ENCODE measurements at regions not wholly inside any gene's neighbourhood (a gene's known extent, or its start where the extent isn't known, plus 50 kb on each side); places are given as distances from the start of the nearest gene placed in this dataset.
"Not testable (repeated sequence)": the region's sequence is repeated elsewhere in the genome, so short reads cannot be mapped to it uniquely, and the experiment has no call there.

DNA sequence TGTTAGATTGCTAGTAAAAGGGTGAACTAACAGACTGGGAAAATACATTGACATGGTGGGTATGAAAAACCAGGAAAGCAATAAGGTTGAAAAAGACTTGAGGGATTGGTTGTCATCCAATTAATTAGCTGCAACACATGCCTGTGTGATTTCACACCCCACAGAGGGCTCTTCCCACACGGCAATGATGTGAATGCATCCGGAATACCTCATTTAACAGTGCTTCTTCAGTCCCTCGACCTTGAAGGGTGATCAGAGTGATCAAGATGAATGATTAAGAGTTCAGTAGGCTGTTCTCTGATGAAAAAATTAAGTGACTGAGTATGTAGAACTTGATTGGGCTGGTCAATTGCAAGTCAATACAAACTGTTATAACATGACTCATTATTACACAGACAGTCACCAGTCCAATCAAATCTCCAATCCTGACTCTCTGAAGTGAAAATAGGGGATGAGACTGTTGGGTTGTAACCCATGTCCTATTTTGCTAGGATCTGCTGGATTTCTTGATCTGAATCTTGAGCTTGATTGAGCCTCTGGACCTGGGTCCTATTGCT is 924.9 kb upstream of the FAM98A start:
- no peak overlapping the region for H3K4me3 ChIP-seq
- H3K9me3 ChIP-seq = no peaks in the 10 kb centered on the region
- H3K27me3 ChIP-seq (replicated peaks; ENCODE audit: insufficient read depth) = no peaks in the 10 kb centered on the region
- DNase-seq (ENCODE audit: low spot score) = no peak
- WGBS = 74% methylated on average over 3 of the region's 3 CpGs
- intact Hi-C loops (cut with DNase I) = no loop called here
- no peak overlapping the region for H3K27ac ChIP-seq
- H3K36me3 ChIP-seq = no peaks in the 10 kb centered on the region
- no peaks in the 10 kb centered on the region for H3K4me1 ChIP-seq (replicated peaks)
- TF ChIP-seq POLR2A (IDR thresholded peaks at IDR 0.05) (no peak), POLR2AphosphoS5 (IDR thresholded peaks at IDR 0.05) (no peak)
- TF ChIP-seq, protein P1, sequence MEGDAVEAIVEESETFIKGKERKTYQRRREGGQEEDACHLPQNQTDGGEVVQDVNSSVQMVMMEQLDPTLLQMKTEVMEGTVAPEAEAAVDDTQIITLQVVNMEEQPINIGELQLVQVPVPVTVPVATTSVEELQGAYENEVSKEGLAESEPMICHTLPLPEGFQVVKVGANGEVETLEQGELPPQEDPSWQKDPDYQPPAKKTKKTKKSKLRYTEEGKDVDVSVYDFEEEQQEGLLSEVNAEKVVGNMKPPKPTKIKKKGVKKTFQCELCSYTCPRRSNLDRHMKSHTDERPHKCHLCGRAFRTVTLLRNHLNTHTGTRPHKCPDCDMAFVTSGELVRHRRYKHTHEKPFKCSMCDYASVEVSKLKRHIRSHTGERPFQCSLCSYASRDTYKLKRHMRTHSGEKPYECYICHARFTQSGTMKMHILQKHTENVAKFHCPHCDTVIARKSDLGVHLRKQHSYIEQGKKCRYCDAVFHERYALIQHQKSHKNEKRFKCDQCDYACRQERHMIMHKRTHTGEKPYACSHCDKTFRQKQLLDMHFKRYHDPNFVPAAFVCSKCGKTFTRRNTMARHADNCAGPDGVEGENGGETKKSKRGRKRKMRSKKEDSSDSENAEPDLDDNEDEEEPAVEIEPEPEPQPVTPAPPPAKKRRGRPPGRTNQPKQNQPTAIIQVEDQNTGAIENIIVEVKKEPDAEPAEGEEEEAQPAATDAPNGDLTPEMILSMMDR (IDR thresholded peaks at IDR 0.05) = no peak

DNA sequence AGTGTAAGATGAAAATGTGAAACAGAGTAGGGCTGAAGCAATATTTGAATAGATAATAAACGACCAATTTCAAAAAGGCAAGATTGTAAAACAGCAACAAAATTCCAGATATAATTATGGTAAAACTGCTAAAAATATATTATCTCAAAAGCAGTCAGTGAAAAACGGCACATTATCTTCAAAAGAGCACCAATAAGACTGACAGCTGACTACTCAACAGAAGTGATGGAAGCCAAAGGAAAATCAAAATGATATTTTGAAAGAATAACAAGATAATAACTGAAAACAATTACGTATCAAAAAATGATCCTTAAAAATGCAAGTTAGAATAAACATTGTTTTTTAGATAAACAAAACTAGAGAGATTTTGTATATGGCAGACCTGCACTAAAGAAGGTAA is 920.6 kb upstream of the FAM98A start:
- H3K9me3 ChIP-seq = no peaks in the 10 kb centered on the region
- intact Hi-C loops (cut with DNase I) = no loop called here
- no peaks in the 10 kb centered on the region for H3K4me1 ChIP-seq (replicated peaks)
- no peak overlapping the region for H3K27ac ChIP-seq
- no peaks in the 10 kb centered on the region for H3K36me3 ChIP-seq
- WGBS = 94% methylated on average over 3 of the region's 3 CpGs
- no peak for DNase-seq (ENCODE audit: low spot score)
- H3K27me3 ChIP-seq (replicated peaks; ENCODE audit: insufficient read depth) = no peaks in the 10 kb centered on the region
- H3K4me3 ChIP-seq = no peak overlapping the region
- TF ChIP-seq, protein P1 (IDR thresholded peaks at IDR 0.05) = no peak
- TF ChIP-seq POLR2A (IDR thresholded peaks at IDR 0.05) (no peak), POLR2AphosphoS5 (IDR thresholded peaks at IDR 0.05) (no peak)

- intact Hi-C loops (cut with DNase I) = no loop called here
- WGBS = 94% methylated on average over 1 of the region's 1 CpG
- Histone ChIP-seq H3K4me3 (no peak overlapping the region), H3K4me1 (replicated peaks) (no peaks in the 10 kb centered on the region), H3K9me3 (no peaks in the 10 kb centered on the region), H3K27me3 (replicated peaks; ENCODE audit: insufficient read depth) (no peaks in the 10 kb centered on the region), H3K27ac (no peak overlapping the region), H3K36me3 (no peaks in the 10 kb centered on the region)
- TF ChIP-seq POLR2A (IDR thresholded peaks at IDR 0.05) = no peak
- TF ChIP-seq POLR2AphosphoS5 (IDR thresholded peaks at IDR 0.05) = no peak
- TF ChIP-seq, protein P1 (IDR thresholded peaks at IDR 0.05) = no peak
- DNase-seq (ENCODE audit: low spot score) = no peak
These were observed 899.5 kb upstream of the FAM98A start for GRCh38 chr2:34498561-34498960.

DNA sequence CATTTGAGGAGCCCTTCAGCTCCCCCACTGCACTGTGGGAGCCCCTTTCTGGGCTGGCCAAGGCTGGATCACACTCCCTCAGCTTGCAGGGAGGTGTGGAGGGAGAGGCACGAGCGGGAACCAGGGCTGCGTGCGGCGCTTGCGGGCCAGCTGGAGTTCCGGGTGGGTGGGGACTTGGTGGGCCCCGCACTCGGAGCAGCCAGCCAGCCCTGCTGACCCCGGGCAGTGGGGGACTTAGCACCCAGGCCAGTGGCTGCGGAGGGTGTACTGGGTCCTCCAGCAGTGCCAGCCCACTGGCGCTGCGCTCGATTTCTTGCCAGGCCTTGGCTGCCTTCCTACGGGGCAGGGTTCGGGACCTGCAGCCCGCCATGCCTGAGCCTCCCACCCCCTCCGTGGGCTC is 895.1 kb upstream of the FAM98A start:
- WGBS = 96% methylated on average over 10 of the region's 18 CpGs

DNA sequence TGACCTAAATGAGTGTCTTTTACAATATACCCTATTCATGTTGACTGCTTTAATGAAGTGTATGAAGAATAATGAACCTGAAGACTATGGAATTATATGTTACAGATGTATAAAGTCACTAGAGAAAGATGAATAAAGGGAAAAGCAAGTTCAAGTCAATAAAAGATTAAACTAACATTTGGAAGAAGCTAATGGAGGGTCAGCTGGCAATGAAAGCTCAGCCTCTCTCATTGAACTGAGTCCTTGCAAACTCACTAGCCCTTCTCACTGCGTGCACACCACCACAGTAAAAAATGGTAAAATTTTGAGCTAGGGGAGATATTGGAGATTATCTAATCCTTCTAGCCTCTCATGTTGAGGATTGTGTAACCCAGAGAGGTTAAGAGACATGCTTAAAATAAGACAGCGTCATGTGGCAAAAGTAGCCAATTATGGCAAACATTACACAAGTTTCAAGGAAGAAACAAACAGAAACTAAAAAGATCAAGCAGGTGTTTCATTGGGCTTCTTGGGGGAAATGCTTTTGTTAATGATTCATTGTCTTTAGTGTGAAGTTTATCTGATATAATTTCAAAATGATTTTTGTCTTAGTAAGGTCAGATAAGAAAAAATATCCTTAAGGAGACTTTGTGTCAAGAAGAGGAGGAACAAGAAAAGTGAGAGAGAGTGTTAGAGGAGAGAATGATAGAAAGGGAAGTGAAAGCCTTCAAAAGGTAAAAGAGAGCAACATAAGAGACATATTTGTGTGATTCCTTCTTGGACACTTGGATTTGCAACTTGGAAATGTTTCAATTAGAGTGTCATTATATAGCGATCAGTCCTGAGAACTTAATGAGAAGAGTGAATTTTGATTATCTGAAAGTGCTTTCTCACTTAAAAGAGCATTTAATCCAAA is 893.7 kb upstream of the FAM98A start:
- Histone ChIP-seq H3K36me3 (no peaks in the 10 kb centered on the region), H3K27me3 (replicated peaks; ENCODE audit: insufficient read depth) (no peaks in the 10 kb centered on the region), H3K4me3 (no peak overlapping the region), H3K4me1 (replicated peaks) (no peaks in the 10 kb centered on the region), H3K9me3 (no peaks in the 10 kb centered on the region), H3K27ac (no peak overlapping the region)
- intact Hi-C loops (cut with DNase I) = no loop called here
- TF ChIP-seq POLR2AphosphoS5 (IDR thresholded peaks at IDR 0.05) (no peak), POLR2A (IDR thresholded peaks at IDR 0.05) (no peak)
- TF ChIP-seq, protein P1 (IDR thresholded peaks at IDR 0.05) = no peak
- 75% methylated on average over 3 of the region's 3 CpGs for WGBS
- no peak for DNase-seq (ENCODE audit: low spot score)

More for the DNA sequence above, 895.1 kb upstream of the FAM98A start:
- H3K27ac ChIP-seq; intact Hi-C loops (cut with DNase I); H3K9me3 ChIP-seq; H3K4me3 ChIP-seq; DNase-seq (ENCODE audit: low spot score); H3K36me3 ChIP-seq; H3K4me1 ChIP-seq (replicated peaks); H3K27me3 ChIP-seq (replicated peaks; ENCODE audit: insufficient read depth): not testable (repeated sequence)

Measured in prostate gland (tissue), 2 donors.